KOPT-K1 (cell line): ENCODE measurements at regions not wholly inside any gene's neighbourhood (a gene's known extent, or its start where the extent isn't known, plus 50 kb on each side); places are given as distances from the start of the nearest gene placed in this dataset.

Source experiments
- H3K27ac ChIP-seq: fragments of 200-600 bp; sonication (generic); 2 replicates; pipeline ENCODE4 v1.5.1; 2016; ENCODE audit warnings: antibody characterized with exemption, mild to moderate bottlenecking, low read depth, low read length; ENCODE audit not compliant: poor library complexity, severe bottlenecking
- H3K36me3 ChIP-seq: fragments of 200-600 bp; sonication (generic); 2 replicates; pipeline ENCODE4 v1.5.1; 2017; ENCODE audit warnings: antibody characterized with exemption, mild to moderate bottlenecking, low read length, moderate library complexity; ENCODE audit not compliant: insufficient read depth
- H3K9me3 ChIP-seq: fragments of 200-600 bp; sonication (generic); 2 replicates; pipeline ENCODE4 v1.5.1; 2017; ENCODE audit warnings: antibody characterized with exemption, low read length, mild to moderate bottlenecking; ENCODE audit not compliant: insufficient read depth, poor library complexity, severe bottlenecking

- H3K9me3 ChIP-seq: no peaks in the 10 kb centered on the region
- H3K27ac ChIP-seq: no peak overlapping the region
- no peaks in the 10 kb centered on the region for H3K36me3 ChIP-seq
Observed at GRCh38 chr14:34205799-34206198, 254.9 kb upstream of the EGLN3 start.

DNA sequence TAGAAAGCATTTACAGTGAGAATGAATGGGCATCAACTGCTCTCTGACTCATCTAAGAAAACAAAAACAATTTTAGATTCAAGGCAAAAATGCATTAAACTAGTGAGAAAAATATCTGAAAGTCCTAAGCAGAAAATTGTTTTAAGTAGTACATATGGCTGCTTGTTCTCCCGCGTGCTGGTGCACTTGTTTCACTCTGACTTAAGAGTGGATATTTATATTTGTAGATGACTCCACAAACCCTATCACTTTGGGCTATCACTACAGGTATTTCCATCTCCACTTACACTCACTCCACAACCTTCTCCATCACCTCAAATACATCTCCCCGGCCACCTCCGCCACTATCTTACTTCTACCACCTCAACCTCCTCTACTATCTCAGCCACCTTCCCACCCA is 253.9 kb upstream of the EGLN3 start:
- H3K36me3 ChIP-seq: no peaks in the 10 kb centered on the region
- H3K27ac ChIP-seq: no peak overlapping the region
- H3K9me3 ChIP-seq: no peaks in the 10 kb centered on the region

DNA sequence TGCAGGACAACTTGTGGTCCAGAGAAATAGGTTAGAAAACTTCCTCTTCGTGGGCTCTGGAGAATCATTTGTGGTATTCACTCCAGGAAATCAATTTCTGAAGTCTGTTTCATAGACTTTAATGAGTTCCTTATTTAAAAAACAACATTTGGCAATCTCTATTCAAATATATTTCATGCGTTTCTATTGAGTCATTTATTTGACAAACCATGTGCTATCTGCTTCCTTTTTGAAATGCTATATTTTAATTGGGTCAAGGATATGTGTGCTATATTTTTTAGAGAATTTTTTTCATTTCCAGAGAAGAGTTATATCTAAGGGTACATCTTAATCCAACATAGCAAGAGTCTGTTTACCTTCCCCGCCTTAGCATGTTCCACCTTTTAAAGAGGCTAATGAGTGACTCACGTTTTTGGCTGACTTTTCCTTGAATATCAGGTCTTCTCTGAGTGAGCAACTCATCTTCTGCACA is 252.4 kb upstream of the EGLN3 start:
- Histone ChIP-seq H3K9me3 (no peaks in the 10 kb centered on the region), H3K27ac (no peak overlapping the region), H3K36me3 (no peaks in the 10 kb centered on the region)

DNA sequence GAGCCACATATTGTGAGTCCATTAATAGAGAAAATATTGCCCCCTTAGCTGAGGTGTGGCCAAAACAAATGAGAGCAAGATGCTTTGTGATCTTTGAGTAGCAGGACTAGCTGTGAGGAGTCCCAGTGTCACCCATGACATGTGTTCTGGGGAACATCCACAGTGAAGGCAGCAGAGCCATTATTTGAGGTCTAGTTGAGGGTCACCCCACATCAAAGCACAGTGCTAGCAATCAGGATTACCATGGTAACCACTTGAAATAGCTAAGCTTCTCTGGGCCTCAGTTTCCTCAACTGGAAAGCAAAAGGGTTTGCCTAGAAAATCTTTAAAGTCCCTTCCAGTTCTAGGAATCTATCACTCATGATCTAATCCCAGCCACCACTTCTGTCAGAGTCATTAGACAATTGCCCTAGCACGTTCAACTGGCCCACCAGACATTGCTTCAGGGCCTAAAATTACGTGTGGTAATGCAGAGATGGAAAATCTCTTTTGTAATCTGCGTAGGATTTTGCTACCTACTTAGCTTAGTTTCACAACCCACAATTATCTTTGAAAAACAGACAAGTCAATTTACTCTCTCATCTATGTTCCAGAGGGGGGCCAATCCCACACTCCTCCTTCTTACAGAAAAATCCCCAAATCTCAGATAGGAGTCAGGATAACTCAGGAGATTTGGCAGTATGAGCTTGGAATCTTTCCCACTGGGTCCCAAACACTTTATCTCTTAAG is 251.2 kb upstream of the EGLN3 start:
- no peaks in the 10 kb centered on the region for H3K36me3 ChIP-seq
- H3K9me3 ChIP-seq: no peaks in the 10 kb centered on the region
- no peak overlapping the region for H3K27ac ChIP-seq

- Histone ChIP-seq H3K36me3 (no peaks in the 10 kb centered on the region), H3K27ac (no peak overlapping the region), H3K9me3 (no peaks in the 10 kb centered on the region)
Observed at GRCh38 chr14:34199585-34199984, 248.7 kb upstream of the EGLN3 start.

DNA sequence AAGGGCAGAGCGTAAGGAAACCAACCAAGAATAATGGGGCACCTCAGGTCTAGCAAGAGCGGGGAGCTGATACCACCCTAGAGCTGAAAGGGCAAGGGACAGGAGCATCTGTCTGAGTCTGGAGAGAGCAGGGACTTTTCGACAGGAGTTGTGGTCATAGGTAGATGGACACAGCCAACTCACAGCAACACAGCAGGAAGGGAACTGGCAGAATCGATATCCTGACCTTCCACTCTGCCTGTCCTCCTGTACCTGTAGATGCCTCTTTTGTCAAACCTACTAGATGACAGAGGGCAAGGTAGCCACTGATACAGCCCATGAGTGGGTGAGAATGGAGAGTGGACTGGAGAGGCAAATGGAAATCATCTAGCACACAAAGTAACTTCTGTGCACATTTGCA is 247.2 kb upstream of the EGLN3 start:
- H3K36me3 ChIP-seq: no peaks in the 10 kb centered on the region
- H3K27ac ChIP-seq: no peak overlapping the region
- no peaks in the 10 kb centered on the region for H3K9me3 ChIP-seq

GRCh38 chr14:34195964-34196363 is 245.1 kb upstream of the EGLN3 start:
- no peaks in the 10 kb centered on the region for H3K36me3 ChIP-seq
- no peaks in the 10 kb centered on the region for H3K9me3 ChIP-seq
- no peak overlapping the region for H3K27ac ChIP-seq

GRCh38 chr14:34190717-34191116 is 239.8 kb upstream of the EGLN3 start:
- Histone ChIP-seq H3K27ac (no peak overlapping the region), H3K9me3 (no peaks in the 10 kb centered on the region)

GRCh38 chr14:34189866-34190265 is 239.0 kb upstream of the EGLN3 start:
- no peaks in the 10 kb centered on the region for H3K36me3 ChIP-seq
- H3K27ac ChIP-seq: no peak overlapping the region
- H3K9me3 ChIP-seq: no peaks in the 10 kb centered on the region

More at GRCh38 chr14:34190717-34191116, 239.8 kb upstream of the EGLN3 start:
- H3K36me3 ChIP-seq: no peaks in the 10 kb centered on the region

DNA sequence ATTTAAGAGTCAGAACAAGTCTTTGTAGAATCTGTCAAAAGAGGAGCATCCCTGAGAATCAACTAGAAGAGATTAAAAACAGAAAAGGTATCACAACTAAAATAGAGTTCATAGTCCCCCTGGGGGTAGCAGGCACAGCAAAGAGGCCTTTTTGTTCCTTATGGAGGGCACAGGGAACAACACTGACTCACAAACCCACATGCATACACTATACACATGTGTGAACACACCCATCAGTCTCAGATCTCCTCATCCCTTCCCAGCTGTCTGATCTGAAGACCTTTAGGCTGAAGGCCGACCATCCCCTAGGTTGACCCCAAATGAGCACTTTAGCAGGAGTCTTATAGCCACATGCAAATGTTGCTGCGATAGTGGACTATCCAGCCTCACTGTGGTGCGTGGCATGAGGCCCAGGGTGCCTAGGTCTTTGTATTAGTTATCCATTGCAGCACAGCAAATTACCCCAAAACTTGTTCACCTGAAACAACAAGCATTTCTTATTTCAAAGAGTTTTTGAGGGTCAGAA is 236.7 kb upstream of the EGLN3 start:
- no peaks in the 10 kb centered on the region for H3K9me3 ChIP-seq

DNA sequence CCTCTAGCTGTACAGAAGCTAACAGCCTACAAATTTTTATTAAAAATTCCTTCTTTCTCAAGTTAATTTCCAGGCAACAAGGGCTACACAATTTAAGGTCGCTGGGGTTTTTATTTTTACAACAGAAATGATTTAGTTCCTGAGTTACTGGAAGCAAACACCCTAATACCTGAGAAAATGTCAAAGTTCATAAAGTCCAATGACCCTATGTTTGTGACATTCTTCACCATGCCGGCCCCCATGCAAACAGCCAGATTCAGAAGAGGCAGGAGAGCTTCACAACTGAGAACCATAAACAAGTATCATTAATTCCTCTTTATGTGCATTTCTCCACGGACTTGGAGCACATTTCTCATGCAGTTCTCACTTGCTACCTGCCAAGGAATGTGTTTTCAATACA is 236.2 kb upstream of the EGLN3 start:
- Histone ChIP-seq H3K36me3 (no peaks in the 10 kb centered on the region), H3K9me3 (no peaks in the 10 kb centered on the region), H3K27ac (no peak overlapping the region)

More for the DNA sequence above, 236.7 kb upstream of the EGLN3 start:
- H3K36me3 ChIP-seq: no peaks in the 10 kb centered on the region
- H3K27ac ChIP-seq: no peak overlapping the region

- no peaks in the 10 kb centered on the region for H3K9me3 ChIP-seq
- H3K36me3 ChIP-seq: no peaks in the 10 kb centered on the region
- H3K27ac ChIP-seq: no peak overlapping the region
Observed at GRCh38 chr14:34184126-34184525, 233.3 kb upstream of the EGLN3 start.

GRCh38 chr14:34183478-34183877 is 232.6 kb upstream of the EGLN3 start:
- H3K36me3 ChIP-seq: no peaks in the 10 kb centered on the region
- H3K9me3 ChIP-seq: no peaks in the 10 kb centered on the region
- no peak overlapping the region for H3K27ac ChIP-seq

GRCh38 chr14:34181338-34181737 is 230.5 kb upstream of the EGLN3 start:
- H3K36me3 ChIP-seq: no peaks in the 10 kb centered on the region
- no peak overlapping the region for H3K27ac ChIP-seq
- H3K9me3 ChIP-seq: no peaks in the 10 kb centered on the region

- Histone ChIP-seq H3K27ac (no peak overlapping the region), H3K9me3 (no peaks in the 10 kb centered on the region)
Observed at GRCh38 chr14:34180869-34181268, 230.0 kb upstream of the EGLN3 start.

GRCh38 chr14:34180434-34180833 is 229.6 kb upstream of the EGLN3 start:
- Histone ChIP-seq H3K27ac (no peak overlapping the region), H3K9me3 (no peaks in the 10 kb centered on the region), H3K36me3 (no peaks in the 10 kb centered on the region)

More at GRCh38 chr14:34180869-34181268, 230.0 kb upstream of the EGLN3 start:
- H3K36me3 ChIP-seq: no peaks in the 10 kb centered on the region
